Neural progenitor cell (in vitro differentiated cells): ENCODE measurements at regions not wholly inside any gene's neighbourhood (a gene's known extent, or its start where the extent isn't known, plus 50 kb on each side); places are given as distances from the start of the nearest gene placed in this dataset.

Source experiments
- EZH2 ChIP-seq: fragments of 200-600 bp; sonication (generic); IDR thresholded peaks from 2 replicates; pipeline ENCODE4 v1.6.1; 2017; ENCODE audit warnings: antibody characterized with exemption, mild to moderate bottlenecking, moderate library complexity
- EZH2phosphoT487 ChIP-seq: fragments of 200-600 bp; sonication (generic); IDR thresholded peaks from 2 replicates; pipeline ENCODE4 v1.6.1; 2017; ENCODE audit warnings: antibody characterized with exemption
- TF ChIP-seq, protein P1 (sequence below): fragments of 200-600 bp; sonication (generic); IDR thresholded peaks from 2 replicates; pipeline ENCODE4 v1.5.1; 2017; ENCODE audit warnings: antibody characterized with exemption, mild to moderate bottlenecking

DNA sequence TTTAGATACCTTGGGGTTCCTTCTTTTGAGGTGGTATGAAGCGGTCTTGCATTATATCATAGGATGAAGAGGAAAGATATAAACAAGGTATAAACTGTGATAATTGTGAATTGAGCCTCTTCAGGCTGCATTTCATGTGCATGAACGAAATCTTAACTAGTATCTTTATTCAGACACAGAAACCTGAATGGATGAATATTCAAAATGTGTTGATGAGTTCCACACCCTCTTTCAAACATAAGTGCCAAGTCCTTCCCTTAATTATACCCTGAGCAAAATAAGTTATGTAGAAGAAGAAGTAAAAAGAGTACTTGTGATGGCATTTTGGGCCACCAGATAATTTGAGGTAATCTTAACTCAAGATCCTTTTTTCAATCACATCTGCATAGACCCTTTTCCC is 103.1 kb upstream of the CFAP20DC start:
- TF ChIP-seq, protein P1, sequence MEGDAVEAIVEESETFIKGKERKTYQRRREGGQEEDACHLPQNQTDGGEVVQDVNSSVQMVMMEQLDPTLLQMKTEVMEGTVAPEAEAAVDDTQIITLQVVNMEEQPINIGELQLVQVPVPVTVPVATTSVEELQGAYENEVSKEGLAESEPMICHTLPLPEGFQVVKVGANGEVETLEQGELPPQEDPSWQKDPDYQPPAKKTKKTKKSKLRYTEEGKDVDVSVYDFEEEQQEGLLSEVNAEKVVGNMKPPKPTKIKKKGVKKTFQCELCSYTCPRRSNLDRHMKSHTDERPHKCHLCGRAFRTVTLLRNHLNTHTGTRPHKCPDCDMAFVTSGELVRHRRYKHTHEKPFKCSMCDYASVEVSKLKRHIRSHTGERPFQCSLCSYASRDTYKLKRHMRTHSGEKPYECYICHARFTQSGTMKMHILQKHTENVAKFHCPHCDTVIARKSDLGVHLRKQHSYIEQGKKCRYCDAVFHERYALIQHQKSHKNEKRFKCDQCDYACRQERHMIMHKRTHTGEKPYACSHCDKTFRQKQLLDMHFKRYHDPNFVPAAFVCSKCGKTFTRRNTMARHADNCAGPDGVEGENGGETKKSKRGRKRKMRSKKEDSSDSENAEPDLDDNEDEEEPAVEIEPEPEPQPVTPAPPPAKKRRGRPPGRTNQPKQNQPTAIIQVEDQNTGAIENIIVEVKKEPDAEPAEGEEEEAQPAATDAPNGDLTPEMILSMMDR = no peak
- TF ChIP-seq EZH2 = no peak
- TF ChIP-seq EZH2phosphoT487 = no peak
